ENCODE measurements at regions not wholly inside any gene's neighbourhood (a gene's known extent, or its start where the extent isn't known, plus 50 kb on each side); places are given as distances from the start of the nearest gene placed in this dataset.

DNA sequence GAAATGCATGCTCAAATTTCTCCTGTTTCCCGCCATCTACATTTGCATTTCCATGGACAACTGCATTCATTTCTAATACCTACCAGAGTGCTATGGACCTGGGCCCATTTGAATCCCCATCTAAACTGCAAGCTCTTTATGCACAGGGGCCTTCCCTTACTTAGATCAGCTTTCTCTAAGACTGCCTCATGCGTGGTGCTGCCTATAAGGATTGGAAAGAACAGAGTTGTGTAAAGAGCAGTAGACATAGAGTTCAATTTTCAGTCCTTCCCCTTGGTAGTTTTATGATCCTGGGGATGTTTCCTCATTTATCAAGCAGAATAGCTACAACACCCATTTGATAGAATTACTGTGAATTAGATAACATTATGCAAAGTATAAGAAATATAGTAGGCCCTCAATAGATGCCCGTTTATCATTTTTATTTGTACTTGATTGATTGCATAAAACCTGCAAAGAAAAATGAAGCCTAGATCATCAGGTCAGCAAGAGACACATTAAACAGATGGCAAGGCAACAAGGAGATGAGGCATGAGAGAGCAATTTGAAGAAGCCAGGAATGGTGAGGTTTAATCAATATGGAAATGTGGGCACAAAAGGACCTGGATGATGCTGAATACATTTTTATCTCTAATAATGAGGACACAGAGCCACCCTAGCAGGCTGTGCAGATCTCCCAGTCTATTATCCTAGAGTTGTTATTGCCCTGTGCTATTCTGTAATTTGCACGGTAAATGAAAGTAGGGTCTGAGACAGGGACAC is 359.7 kb downstream of the FAM181B start:
- TF ChIP-seq BACH2 (CRISPR knock-in tag; IDR thresholded peaks at IDR 0.05; ENCODE audit: borderline replicate concordance): no peak
- TF ChIP-seq PPARA (CRISPR knock-in tag; IDR thresholded peaks at IDR 0.05; ENCODE audit: borderline replicate concordance): no peak
- TF ChIP-seq CSDC2 (CRISPR knock-in tag; IDR thresholded peaks at IDR 0.05): no peak
- TF ChIP-seq, protein P1, sequence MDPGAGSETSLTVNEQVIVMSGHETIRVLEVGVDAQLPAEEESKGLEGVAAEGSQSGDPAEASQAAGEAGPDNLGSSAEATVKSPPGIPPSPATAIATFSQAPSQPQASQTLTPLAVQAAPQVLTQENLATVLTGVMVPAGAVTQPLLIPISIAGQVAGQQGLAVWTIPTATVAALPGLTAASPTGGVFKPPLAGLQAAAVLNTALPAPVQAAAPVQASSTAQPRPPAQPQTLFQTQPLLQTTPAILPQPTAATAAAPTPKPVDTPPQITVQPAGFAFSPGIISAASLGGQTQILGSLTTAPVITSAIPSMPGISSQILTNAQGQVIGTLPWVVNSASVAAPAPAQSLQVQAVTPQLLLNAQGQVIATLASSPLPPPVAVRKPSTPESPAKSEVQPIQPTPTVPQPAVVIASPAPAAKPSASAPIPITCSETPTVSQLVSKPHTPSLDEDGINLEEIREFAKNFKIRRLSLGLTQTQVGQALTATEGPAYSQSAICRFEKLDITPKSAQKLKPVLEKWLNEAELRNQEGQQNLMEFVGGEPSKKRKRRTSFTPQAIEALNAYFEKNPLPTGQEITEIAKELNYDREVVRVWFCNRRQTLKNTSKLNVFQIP (CRISPR knock-in tag; IDR thresholded peaks at IDR 0.05; ENCODE audit: borderline replicate concordance, low read depth): no peak
- no peak for TF ChIP-seq ARNTL (CRISPR knock-in tag; IDR thresholded peaks at IDR 0.05; ENCODE audit: borderline replicate concordance, low read depth)
- TF ChIP-seq, protein P2, sequence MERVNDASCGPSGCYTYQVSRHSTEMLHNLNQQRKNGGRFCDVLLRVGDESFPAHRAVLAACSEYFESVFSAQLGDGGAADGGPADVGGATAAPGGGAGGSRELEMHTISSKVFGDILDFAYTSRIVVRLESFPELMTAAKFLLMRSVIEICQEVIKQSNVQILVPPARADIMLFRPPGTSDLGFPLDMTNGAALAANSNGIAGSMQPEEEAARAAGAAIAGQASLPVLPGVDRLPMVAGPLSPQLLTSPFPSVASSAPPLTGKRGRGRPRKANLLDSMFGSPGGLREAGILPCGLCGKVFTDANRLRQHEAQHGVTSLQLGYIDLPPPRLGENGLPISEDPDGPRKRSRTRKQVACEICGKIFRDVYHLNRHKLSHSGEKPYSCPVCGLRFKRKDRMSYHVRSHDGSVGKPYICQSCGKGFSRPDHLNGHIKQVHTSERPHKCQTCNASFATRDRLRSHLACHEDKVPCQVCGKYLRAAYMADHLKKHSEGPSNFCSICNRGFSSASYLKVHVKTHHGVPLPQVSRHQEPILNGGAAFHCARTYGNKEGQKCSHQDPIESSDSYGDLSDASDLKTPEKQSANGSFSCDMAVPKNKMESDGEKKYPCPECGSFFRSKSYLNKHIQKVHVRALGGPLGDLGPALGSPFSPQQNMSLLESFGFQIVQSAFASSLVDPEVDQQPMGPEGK (CRISPR knock-in tag; IDR thresholded peaks at IDR 0.05; ENCODE audit: borderline replicate concordance): no peak
- TF ChIP-seq, protein P3, sequence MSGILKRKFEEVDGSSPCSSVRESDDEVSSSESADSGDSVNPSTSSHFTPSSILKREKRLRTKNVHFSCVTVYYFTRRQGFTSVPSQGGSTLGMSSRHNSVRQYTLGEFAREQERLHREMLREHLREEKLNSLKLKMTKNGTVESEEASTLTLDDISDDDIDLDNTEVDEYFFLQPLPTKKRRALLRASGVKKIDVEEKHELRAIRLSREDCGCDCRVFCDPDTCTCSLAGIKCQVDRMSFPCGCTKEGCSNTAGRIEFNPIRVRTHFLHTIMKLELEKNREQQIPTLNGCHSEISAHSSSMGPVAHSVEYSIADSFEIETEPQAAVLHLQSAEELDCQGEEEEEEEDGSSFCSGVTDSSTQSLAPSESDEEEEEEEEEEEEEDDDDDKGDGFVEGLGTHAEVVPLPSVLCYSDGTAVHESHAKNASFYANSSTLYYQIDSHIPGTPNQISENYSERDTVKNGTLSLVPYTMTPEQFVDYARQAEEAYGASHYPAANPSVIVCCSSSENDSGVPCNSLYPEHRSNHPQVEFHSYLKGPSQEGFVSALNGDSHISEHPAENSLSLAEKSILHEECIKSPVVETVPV (CRISPR knock-in tag; IDR thresholded peaks at IDR 0.05): no peak
- no peak for TF ChIP-seq ZNF70 (CRISPR knock-in tag; IDR thresholded peaks at IDR 0.05)
- TF ChIP-seq ZNF8 (CRISPR knock-in tag; IDR thresholded peaks at IDR 0.05): no peak
- TF ChIP-seq TOX (CRISPR knock-in tag; IDR thresholded peaks at IDR 0.05; ENCODE audit: borderline replicate concordance): no peak
- no peak for TF ChIP-seq GLIS3 (CRISPR knock-in tag; IDR thresholded peaks at IDR 0.05)
- no peak for TF ChIP-seq ZFP3 (CRISPR knock-in tag; IDR thresholded peaks at IDR 0.05)
- TF ChIP-seq SNAI2 (CRISPR knock-in tag; IDR thresholded peaks at IDR 0.05): no peak
- no peak for TF ChIP-seq RARB (CRISPR knock-in tag; IDR thresholded peaks at IDR 0.05)
- no peak for TF ChIP-seq ZC3H10 (CRISPR knock-in tag; IDR thresholded peaks at IDR 0.05)
- TF ChIP-seq, protein P4, sequence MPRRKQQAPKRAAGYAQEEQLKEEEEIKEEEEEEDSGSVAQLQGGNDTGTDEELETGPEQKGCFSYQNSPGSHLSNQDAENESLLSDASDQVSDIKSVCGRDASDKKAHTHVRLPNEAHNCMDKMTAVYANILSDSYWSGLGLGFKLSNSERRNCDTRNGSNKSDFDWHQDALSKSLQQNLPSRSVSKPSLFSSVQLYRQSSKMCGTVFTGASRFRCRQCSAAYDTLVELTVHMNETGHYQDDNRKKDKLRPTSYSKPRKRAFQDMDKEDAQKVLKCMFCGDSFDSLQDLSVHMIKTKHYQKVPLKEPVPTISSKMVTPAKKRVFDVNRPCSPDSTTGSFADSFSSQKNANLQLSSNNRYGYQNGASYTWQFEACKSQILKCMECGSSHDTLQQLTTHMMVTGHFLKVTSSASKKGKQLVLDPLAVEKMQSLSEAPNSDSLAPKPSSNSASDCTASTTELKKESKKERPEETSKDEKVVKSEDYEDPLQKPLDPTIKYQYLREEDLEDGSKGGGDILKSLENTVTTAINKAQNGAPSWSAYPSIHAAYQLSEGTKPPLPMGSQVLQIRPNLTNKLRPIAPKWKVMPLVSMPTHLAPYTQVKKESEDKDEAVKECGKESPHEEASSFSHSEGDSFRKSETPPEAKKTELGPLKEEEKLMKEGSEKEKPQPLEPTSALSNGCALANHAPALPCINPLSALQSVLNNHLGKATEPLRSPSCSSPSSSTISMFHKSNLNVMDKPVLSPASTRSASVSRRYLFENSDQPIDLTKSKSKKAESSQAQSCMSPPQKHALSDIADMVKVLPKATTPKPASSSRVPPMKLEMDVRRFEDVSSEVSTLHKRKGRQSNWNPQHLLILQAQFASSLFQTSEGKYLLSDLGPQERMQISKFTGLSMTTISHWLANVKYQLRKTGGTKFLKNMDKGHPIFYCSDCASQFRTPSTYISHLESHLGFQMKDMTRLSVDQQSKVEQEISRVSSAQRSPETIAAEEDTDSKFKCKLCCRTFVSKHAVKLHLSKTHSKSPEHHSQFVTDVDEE (CRISPR knock-in tag; IDR thresholded peaks at IDR 0.05): no peak
- no peak for TF ChIP-seq ZFP30 (CRISPR knock-in tag; IDR thresholded peaks at IDR 0.05)
- ATAC-seq: no peak

DNA sequence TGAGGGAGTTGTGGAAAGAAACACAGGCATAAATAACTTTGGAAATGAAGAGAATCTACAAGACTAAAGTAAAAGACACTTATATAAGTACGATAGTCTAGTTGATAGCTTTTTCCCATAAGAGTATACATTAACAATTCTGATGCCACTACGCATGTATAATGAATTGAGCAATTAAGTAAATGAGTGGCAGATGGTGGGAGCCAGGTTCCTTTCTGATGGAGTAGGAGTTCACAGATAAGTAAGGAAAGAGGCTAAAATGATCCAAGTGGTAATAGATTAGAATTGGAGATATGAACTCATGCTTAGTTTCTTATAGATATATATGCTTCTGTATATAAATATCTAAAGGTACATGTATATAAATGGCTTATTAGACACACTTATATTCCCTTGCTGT is 368.3 kb downstream of the FAM181B start:
- no peak for ATAC-seq

DNA sequence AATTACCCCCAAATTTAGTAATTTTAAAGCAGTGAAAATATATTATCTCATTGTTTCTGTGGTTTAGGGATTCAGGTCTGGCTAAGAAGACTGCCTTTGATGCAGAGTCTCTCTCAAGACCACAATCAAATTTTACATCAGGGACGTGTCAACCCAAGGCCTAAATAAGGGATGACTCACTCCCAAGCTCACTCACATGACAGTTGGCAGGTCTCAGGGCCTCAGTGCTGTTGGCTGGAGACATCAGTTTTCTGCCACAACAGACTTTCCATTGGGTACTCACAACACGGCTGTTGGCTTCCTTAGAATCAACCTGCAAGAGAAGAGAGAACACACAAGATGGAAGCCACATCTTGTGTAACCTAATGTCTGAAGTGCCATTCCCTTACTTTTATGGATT is 377.3 kb downstream of the FAM181B start:
- ATAC-seq: no peak
- TF ChIP-seq TOX (CRISPR knock-in tag; IDR thresholded peaks at IDR 0.05; ENCODE audit: borderline replicate concordance) (no peak), OSR1 (CRISPR knock-in tag; IDR thresholded peaks at IDR 0.05) (no peak), ZNF70 (CRISPR knock-in tag; IDR thresholded peaks at IDR 0.05) (no peak), ESRRG (CRISPR knock-in tag; IDR thresholded peaks at IDR 0.05) (no peak)
- TF ChIP-seq, protein P2 (CRISPR knock-in tag; IDR thresholded peaks at IDR 0.05; ENCODE audit: borderline replicate concordance): no peak

More for the DNA sequence above, 368.3 kb downstream of the FAM181B start:
- TF ChIP-seq ZNF8 (CRISPR knock-in tag; IDR thresholded peaks at IDR 0.05) (no peak), ZNF565 (CRISPR knock-in tag; conservative IDR thresholded peaks at IDR 0.05; ENCODE audit: low read depth) (no peak), PPARA (CRISPR knock-in tag; IDR thresholded peaks at IDR 0.05; ENCODE audit: borderline replicate concordance) (no peak), ZC3H10 (CRISPR knock-in tag; IDR thresholded peaks at IDR 0.05) (no peak)

All from SK-N-SH treated with all-trans-retinoic acid at 6 μM for 48 hours (cell line).